ENCODE measurements at regions not wholly inside any gene's neighbourhood (a gene's known extent, or its start where the extent isn't known, plus 50 kb on each side); places are given as distances from the start of the nearest gene placed in this dataset.

DNA sequence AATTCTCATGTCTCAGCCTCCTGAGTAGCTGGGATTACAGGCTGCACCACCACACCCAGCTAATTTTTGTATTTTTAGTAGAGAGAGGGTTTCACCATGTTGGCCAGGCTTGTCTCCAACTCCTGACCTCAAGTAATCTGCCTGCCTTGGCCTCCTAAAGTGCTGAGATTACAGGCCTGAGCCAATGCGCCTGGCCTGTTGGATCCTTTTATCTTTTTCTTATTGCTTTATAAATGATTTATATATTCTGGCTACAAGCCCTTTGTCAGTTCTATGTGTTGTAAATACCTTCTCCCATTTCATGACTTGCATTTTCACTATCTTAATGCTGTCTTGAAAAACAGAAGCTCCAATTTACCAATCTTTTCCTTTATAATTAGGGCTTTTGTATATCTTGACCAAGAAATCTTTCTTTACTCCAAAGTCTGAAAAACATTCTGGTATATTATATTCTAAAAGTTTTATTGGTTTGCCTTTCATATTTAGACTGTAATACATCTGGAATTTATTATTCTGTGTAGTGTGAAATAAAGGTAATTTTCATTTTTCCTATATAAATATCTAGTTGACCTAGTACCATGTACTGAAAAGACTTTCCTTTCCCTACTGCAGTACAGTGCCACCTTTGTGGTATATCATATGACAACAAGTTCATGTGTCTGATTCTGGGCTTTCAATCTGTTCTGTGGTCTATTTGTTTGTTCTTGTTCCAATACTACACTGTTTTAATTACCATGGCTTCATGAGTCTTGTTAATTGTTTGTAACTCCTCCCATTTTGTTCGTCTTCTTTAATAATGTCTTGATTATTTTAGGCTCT is 52.9 kb upstream of the RNU6-1 start:
- no peak for DNase-seq

DNA sequence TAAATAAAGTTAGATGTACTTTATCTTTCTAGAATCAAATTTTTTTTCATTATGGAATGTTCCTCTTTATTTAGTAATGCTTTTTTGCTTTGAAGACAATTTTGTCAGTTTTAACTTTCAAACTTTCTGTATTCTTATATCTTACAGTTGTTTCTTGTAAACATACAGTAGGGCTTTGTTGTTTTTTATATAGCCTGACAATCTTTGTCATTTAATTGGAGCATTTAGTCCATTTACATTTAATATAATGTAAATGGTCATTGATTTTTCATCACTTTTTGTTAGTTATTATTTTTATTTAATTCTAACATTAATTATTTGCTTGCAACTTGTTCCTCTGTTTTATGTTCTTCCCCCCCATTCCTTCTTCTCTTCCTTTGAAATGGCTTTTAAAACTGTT is 55.4 kb upstream of the RNU6-1 start:
- DNase-seq = no peak

DNA sequence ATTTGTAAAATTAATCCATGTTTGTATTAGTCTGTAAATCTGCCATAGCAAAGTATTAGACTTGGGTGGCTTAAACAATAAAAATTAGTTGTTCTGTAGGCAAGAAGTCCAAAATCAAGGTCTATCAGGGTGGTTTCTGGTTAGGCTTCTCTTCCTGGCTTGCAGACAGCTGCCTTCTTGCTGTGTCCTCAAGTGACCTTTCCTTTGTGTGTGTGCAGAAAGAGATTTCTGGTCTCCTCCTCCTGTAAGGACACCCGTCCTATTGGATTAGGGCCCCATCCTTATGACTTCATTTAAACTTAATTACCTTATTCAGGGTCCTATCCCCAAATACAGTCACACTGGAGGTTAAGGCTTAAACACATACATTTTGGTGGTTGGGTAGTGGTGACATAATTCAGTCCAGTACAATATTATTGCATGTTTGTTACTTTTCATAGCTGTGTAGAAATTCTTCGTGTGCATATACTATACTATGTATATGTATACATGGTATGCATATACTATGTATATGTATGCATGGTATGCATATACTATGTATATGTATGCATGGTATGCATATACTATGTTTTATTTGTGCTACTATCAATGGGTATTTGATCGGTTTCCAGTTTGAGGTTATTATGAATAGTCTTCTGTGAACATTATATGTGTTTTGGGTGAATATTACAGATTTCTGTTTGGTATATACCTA is 57.9 kb upstream of the RNU6-1 start:
- no peak for DNase-seq

DNA sequence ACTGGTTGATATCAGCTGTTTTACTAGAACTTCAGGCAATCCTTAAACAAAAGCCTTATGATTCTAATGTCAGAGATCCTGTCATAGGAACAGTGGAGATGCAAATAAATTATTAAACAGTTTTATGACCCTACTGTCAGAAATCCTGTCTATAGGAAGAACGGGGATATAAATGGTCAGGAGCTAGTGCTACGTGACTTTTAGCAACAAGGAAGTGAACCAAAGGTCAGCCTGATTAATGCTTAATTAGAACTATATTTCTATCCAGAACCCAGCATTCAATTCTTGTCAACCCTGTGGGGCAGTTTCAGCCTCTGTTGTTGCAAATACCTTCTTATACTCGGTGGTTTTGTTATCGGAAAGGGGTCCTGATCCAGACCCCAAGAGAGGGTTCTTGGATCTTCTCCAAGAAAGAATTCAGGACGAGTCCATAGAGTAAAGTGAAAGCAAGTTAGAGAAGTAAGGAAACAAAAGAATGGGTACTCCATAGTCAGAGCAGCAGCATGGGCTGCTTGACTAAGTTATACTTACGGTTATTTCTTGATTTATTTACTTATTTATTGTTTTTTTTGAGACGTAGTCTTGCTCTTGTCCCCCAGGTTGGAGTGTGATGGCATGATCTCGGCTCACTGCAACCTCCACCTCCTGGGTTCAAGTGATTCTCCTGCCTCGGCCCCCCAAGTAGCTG is 59.9 kb upstream of the RNU6-1 start:
- DNase-seq = no peak

DNA sequence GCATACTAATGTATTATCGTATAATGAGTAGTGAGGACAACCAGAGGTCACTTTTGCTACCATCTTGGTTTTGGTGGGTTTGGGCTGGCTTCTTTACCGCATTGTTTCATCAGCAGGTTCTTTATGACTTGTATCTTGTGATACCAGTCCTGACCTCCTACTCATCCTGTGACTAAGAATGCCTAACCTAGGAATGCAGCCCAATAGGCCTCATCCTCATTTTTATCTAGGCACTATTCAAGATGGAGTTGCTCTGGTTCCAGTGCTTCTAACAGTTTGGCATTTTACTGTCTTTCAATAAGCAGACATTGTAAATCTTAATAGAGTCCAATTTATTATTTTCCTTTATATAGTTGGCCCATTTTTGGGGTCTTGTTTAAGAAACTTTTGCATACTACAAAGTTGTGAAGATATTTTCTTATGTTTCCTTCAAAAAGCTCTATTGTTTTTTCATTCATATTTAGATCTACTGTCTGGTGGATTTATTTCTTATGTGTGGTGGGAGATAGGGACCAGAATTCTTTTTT is 60.8 kb upstream of the RNU6-1 start:
- DNase-seq = no peak

DNA sequence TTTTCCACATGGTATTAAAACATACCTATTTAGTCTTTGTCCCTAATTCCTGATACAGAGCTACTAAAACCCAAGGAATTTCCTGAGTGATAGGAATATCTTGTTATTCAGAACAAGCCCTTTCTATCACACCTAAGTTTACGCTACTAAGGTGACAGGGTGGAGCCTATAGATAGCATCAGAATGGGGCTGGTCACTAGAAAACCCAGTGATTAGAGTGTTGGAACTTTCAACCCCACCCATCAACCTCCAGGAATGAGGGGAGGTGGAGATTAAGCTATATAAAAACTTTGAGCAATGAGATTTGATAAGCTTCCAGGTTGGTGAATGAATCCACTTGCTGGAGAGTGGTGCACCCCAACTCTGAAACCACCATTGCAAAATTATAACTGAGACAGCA is 62.1 kb upstream of the RNU6-1 start:
- DNase-seq = no peak

DNA sequence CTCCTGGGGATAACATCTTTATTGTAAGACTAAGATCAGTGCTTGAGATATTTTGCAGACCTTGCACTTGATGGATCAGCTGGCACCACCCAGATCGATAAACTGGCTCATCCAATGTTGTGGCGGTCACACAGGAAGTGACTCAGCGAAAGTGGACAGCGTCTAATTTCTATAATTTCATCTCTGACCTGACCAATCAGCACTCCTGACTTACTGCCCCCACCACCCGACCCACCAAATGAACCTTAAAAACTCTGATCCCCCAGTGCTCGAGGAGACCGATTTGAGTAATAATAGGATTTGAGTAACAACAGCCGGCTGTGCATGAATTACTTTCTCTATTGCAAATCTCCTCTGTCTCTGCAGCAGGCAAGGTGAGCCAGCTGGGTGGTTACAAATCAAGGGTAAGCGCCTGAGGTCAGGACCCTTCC is 62.7 kb upstream of the RNU6-1 start:
- DNase-seq = no peak

DNA sequence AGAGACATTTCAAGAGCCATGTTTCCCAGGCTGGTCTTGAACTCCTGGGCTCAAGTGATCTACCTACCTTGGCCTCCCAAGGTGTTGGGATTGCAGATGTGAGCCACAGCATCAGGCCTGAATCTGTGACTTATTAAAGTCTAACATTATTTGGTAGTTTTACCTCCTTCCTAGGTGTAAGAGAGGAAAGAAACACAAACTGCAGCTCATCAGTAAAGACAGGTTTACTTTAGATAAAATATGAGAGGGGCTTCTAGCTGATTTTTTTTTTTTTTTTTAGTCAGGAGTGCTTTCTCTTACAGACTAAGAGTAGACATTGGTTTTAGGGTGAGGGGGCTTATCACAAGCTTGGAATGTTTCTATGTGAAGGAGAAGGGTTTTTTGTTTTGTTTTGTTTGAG is 63.9 kb upstream of the RNU6-1 start:
- no peak for DNase-seq

DNA sequence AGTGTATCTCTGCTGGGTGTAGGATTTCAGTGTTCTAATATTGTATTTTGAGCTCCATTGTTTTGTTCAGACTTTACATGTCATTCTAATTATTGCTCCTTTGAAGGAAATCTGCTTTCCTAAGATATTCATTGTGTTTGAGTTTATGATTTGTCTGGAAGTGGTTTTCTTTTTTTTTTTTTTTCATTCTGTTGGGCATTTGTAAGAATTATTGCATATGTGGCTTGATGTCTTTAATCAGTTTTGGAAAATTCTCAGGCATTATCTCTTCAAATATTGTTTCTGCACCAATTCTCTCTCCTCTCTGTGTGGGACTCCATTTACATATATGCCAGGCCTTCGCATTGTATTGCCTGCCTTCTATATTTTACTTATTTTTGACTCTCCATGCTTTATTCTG is 65.8 kb upstream of the RNU6-1 start:
- no peak for DNase-seq

DNA sequence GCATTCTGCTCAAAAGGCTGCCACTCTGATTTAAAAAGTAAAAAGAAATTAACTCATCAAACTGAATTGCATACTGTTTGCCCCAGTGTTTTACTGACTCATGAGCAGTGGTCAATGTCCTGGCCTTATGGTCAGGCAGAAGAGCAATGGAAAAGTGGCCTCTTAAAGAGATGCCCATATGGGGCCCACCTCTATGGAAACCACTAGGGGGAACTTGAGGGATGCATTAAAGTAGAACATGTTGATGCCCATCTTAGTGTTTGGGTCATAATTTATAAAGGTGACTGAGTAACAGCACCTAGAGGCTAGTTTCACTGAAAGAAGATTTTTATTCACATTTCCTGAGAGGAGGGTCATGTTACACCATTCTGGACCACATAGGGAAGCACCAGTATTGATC is 66.5 kb upstream of the RNU6-1 start:
- DNase-seq = no peak

DNA sequence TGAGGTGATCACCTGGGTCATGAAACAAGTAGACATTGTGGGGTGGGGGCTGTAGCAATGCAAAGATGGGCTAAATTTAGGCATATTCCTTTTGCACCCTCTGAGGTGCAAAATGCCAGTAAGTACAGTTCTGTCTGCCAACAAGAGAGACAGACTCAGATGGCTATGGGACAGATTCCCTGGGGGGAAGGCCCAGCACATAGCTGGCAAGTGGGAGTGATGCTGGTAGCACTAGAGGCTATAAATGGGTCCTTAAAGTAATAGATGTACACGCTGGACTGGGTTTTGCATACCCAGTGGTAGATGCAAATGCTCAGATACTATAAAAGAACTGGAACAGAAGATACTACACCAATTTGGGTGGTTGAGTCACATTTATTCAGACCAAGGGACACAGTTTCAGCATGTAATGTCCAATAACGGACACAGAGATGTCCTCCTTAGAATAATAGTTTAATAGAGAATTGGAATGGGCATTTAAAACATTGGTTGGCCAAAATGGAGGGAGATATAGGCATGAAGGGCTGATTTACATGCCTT is 67.4 kb upstream of the RNU6-1 start:
- DNase-seq = no peak

DNA sequence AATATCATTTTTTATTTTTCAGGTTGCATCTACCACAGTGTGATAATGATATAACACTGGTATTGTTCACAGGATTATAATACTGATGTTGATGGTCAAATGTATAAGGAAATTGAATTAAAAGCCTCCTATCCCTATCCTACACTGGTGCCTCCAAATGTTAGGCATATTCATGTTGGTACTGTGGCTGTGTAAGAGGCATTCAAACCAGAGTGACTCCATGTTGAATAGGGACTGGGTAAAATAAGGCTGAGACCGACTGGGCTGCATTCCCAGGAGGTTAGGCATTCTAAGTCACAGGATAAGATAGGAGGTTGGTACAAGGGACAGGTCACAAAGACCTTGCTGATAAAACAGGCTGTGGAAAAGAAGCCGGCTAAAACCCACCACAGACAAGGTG is 68.9 kb upstream of the RNU6-1 start:
- no peak for DNase-seq

DNA sequence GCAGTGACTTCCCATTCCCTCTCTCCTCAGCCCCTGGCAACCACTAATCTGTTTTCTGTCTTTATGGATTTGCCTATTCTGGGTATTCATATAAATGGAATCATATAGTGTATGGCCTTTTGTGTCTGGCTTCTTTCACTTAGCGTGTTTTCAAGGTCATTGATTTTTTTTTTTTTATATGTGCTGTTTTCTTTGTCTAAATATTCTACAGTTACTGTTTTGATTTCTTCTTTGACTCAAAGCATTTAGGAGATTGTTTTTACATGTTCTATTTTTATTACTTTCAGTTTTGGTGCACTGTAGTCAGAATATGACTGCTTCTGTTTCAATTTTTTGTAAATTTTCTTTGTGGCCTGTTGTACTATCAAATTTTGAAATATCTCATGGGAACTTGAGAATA is 71.9 kb upstream of the RNU6-1 start:
- DNase-seq = no peak

DNA sequence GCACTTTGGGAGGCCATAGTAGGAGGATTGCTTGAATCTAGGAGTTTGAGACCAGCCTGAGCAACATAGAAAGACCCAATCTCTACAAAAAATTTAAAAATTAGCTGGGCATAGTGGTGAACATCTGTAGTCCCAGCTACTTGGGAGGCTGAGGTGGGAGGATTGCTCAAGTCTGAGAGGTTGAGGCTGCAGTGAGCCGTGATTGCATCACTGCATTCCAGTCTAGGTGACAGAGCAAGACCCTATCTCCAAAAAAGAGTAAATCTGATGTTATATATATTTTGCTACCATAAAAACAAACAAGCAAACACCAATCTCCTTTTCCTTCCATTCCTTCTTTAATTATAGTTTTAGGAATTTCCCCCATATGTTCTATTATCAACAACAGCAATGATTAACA is 74.2 kb upstream of the RNU6-1 start:
- DNase-seq = no peak

DNA sequence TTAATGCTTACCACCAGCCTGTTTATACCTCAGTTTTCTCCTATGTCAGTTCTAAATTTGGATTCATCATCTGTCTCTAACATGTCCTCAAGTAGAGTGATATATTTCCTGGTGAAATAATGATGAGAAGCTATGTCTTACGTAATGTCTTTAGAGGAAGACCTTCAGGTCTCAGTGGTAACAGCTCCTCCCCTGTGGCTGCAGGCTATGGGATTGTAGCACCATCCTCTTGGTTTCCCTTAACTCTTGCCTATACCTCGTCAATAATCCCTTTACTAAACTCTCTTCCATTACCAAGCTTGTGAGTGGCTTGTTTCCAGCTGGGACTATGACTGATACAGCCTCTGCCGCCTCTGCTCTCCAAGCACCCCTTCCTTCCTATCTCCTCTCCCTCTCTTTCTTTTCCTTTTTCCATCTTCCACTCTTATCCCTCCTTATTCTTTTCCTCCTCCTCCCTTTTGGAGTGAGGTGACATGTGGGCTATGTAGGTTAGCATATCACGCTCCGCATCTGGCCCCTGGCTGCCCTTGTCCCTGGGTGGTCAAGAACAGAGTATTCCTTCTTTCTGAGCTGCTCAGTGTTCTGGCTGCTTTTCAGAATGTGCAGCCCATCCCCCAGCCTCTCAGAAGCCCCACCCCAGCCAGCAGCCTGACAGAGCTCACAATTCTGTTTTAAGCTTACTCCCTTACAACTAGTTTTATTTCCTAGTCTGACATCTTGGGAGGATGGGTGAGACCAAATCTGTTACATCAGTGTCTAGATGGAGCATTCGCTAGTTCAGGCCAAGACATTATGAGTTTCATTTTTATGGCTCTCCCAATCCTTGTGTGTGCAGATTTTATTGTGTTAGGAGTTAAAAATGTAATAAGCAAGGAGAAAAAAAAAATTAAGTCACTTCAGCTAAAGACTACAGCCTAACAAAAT is 75.0 kb upstream of the RNU6-1 start:
- DNase-seq = no peak

DNA sequence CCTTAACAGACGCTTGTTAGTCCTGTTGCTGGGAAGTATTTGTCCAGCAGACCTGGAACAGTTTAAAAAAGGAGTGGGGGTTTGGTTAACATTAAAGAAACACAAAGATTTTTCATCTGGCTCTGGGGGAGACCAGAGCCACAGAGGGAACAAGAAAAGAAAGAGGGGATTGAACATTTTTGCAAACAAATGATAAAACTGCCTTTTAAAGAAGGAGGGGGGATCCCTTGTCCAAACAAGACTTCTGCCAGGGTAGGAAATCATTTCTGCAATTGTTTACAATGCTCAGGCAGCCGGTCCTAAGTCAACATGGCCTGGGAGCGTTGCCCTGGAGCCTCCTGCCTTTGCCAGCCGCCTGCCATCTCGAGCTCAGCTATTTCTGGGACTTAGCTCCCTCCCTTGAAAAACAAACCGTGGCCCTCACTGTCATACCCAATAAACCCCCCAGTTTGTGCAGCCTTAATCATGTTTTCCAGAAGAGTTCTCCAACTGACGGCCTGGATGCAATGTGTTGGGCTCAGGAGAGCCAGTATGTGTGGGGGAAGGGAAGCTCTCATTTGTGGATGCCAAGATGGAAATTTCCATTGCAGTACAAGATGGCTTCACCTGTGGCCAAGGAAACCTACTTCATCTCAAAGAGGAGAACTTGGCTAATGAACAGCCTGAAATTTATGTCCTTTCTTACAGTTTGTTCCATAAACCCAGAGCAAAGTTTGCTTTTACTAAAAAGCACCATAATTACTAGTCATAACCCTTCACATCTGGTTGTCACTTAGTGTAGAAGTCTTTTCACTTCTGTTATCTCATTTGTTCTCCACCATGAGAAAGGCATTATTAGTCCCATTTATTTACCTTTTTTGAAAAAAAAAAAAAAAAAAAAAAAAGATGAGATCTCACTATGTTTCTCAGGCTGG is 75.9 kb upstream of the RNU6-1 start:
- DNase-seq = no peak

DNA sequence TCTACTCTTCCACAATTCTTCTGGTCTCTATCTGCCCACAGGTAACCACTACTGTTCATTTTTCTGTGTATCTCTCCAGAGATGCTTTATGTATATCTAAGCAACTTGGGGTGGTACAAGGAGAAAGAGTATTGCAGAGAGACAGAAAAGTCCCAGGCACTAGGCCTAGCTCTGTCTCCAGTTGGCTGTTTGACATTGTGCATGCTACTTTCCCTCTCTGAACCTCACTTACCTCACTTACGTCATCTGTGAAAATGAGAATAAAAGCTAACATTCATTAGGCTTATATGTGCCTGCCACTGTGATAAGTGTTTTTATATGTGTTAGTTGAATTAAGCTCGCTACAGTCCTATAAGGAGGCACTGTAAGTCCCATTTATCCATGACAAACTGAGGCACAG is 76.7 kb upstream of the RNU6-1 start:
- no peak for DNase-seq

DNA sequence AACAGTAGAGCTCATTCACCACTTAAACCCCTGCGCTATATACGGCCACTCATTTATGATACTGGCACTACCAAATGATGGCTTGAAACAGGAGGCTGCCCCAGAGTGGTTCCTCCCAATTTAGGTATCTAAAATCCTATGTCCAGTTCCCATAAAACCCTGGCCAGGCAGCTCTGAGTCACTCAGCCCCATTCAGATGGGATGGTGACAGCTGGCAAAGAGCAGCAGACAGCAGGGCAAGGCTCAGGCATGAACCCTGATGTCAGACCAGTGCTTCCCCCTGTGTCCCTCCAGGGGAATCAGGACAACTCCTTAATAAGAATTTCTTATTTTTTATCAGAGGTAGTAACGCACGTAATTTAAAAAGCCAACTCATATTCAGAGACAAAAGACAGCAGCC is 77.2 kb upstream of the RNU6-1 start:
- no peak for DNase-seq

DNA sequence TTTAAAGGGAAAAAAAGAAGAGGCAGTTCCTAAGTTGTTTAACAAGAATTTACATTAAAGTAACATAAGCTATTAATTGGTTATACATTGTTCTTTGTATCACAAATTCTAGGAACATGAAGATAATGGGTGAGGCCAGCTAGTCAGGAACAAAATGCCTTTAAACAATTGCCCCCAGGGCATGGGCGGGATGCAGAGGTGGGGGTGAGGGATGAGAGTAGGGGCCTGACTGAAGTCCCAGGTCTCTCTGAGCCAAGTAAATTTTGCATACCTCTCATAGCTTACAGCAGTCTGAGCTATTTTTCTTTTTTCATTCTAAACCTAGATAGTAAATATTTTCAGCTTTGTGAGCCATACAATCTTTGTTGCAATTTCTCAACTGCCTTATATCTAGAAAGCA is 77.8 kb upstream of the RNU6-1 start:
- DNase-seq = no peak

DNA sequence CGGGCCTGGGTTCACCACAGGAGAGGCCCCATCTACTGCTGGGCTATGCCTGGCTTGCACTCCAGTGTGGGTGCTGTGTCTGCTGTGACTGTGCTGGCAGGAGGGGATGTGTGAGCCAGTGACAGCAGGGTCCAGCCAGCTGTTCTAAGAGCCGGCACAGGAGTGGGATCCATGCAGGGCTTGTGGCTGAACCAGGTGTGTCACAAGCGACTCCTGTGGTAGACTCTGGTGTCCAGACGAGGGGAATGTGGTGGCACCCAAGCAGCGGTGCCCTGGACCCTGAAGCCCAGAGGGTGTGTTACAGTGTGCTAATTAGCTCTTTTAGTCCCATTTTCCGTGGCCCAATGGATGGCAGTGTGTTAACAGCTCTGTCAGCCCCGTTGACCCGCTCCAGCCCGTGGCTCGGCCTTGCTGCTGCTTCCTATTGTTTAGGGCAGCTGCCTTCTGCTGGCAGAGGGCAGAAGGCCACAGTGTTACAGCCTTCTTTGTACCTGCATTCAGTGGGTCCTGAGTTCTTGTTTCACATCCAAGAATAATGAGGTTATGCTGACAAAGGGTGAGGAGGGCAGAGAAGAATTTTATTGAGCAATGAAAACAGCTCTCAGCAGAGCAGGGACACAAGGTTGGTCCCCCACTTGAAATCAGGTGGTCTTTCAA is 78.5 kb upstream of the RNU6-1 start:
- no peak for DNase-seq

Measured in CD4-positive, alpha-beta T cell treated with Interleukin-15 for 1 hour (primary cell).